AG04449 (cell line): ENCODE measurements at regions not wholly inside any gene's neighbourhood (a gene's known extent, or its start where the extent isn't known, plus 50 kb on each side); places are given as distances from the start of the nearest gene placed in this dataset.

Source experiments
- CTCF ChIA-PET: fragments of 350-600 bp; formaldehyde crosslinking; extraction: SDS; loops from one replicate; lab custom pipeline; 2021; ENCODE audit warnings: antibody characterized with exemption; lab: Yijun Ruan, JAX
- POLR2A ChIA-PET: fragments of 400-600, 350-600 bp; formaldehyde crosslinking; extraction: SDS; loops from one replicate; lab custom pipeline; 2020; ENCODE audit warnings: antibody characterized with exemption, inconsistent platforms; lab: Yijun Ruan, JAX
- DNase-seq: peaks from one replicate; pipeline ENCODE4 v3.0.0-alpha.2; 2010; ENCODE audit warnings: low read depth, low spot score
- H3K4me3 ChIP-seq: 2 replicates; pipeline ENCODE4 v1.5.1; 2011; ENCODE audit warnings: low read depth, mild to moderate bottlenecking, control low read depth, low read length
- CTCF ChIP-seq: IDR thresholded peaks from one replicate; pipeline ENCODE4 v1.5.1; 2011; ENCODE audit warnings: mild to moderate bottlenecking, moderate library complexity, low read length, control low read depth, inconsistent platforms; ENCODE audit not compliant: insufficient read depth; ENCODE audit errors: missing control alignments

GRCh38 chr20:63102721-63103375 is 96.1 kb upstream of the BHLHE23 start:
- CTCF ChIA-PET: no interaction called here
- POLR2A ChIA-PET: no interaction called here
- peak overlapping the region; percentile 63 for H3K4me3 ChIP-seq
- no peak for DNase-seq
- TF ChIP-seq CTCF: no peak

DNA sequence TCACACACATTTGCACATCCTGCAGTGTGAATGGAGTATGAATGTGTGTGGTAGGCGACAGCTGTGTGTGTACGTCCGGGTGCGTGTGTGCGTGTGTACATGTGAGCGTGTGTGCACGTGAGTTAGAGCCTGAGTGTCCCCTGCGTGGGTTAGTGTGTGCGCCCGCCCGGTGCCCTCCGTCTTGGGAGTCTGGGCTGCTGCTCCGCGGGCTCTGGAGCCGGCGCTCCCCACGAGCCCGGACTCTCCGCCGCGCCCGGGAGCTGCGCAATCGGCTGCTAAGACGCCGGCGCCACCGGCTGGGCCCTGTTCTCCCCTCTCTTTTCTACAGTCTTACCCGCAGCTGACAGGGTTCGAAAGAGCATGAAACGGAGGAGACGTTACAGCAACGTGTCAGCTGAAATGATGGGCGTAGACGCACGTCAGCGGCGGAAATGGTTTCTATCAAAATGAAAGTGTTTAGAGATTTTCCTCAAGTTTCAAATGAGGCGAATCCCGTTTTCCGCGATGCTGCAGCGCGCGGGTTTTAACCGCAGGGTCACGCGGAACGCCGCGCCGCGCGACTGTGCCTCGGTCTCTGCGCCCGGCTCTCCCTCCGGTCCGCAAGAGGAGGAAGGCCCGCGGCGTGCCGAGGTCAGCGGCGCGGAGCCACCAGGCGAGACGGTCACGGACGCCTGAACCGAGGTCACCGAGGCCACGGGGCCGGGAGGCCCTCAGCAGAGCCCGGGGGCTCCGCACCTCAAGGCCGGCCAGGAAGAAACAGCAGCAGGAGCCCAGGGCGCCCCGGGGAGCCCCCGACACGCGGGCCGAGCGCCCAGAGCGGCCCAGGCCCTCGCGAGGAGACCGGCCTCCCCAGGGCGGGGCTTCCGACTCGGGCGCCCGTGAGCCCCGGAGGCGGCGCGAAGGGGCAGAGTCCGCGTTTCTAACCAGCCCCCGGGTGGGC is 95.3 kb upstream of the BHLHE23 start:
- ChIA-PET POLR2A (no interaction called here), CTCF (no interaction called here)
- no peak for DNase-seq
- no peak for TF ChIP-seq CTCF
- H3K4me3 ChIP-seq: peak overlapping the region; percentile 63

DNA sequence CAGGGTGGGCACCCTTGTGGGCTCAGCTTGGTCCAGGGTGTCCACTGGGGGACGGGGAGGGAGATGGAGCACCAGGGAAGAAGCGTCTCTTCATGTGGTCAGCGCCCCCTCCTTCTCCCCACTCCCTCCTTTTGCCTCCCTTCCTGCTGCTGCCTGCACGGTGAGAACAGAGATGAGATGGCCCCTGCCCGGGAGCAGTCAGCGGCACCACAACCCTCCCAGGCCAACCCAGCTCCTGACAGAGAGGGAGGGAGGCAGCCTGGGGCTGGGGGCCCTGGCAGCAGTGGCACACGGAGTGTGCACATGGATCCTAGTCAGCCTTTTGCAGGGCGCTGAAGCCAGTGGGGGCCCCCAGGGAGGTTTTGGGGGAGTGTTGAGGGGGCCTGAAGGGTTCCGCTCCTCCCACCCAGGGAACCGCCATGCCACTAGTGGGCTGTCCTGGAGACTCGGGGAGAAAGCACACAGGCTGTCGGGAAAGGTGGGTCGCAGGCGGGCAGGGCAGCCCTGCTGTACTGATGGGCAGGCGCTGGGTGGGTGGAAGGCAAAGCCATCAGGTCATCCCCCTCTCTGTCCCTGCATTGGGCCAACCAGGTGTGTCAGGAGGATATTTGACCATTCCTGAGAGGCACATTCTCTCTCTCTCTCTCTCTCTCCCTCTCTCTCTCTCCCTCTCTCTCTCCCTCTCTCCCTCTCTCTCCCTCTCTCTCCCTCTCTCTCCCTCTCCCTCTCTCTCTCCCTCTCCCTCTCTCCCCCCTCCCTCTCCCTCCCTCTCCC is 94.3 kb upstream of the BHLHE23 start:
- ChIA-PET POLR2A (no interaction called here), CTCF (no interaction called here)
- no peak overlapping the region for H3K4me3 ChIP-seq
- TF ChIP-seq CTCF: no peak
- DNase-seq: no peak

DNA sequence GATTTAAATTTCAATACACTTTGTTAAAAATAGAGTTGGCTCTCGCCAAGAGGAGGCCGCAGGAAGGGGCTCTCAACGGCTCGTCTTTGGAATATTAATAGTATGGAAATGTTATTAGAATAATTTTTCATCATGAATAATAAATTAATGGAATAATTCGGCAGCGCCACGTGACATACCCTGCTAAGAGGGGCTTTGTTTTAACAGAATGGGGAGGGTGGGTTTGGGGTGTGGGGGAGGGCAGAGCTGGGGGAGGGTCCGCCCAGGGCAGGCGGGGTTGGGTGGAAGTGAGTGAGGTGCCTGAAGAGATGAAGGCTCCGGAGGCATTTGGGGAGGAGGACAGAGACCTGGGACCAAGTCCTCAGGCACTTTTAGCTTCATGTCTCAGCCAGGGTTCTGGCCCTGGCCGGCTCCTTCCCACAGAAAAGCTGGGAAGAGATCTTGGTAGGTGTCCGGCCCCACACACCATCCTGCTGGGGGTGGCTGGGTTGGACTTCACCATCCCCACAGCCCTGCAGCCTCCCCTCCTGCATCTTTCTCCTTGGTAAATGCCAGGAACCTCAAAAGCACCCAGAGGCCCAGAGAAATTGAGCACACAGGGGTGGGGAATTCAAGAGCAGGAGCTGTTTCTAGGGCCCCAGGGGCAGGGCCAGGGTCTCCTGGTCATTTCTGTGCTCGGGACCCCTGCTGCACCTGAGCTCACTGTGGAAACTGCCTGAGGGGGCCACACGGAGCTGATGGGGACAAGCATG is 93.6 kb upstream of the BHLHE23 start:
- H3K4me3 ChIP-seq: no peak overlapping the region
- CTCF ChIA-PET: no interaction called here
- no peak for TF ChIP-seq CTCF
- POLR2A ChIA-PET: no interaction called here
- DNase-seq: no peak

DNA sequence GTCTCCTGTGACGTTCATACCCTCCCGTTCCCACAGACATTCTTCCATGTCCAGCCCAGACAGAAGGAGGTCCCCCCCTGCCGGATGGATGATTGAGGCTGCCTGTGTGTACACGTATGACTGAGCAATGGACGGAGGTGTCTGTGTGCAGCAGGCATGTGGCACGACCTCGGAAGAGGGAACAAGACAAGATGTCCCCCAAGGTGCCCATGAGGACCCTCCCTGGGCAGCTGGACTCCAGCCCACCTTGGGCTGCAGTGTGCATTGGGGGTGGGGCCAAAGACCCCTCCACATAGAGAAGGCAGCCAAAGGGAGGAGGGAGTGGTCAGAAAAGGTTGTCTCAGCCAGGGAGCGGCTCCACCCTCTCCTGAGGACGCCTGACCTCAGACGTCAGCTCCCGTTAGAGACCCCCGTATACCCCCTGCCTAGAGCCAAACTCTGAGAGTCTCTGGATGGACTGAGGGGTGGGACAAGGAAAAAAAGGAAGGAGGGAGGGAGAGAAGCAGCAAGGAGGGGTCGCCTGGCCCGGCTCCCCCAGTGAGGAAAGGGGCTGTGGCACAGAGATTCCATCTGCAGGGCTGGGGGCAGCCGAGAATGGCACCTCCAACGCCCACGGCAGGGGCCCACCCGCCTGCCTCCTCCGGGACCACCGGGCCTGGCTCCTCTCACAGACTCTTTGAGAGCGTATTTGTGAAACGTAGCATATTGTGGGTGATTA is 92.9 kb upstream of the BHLHE23 start:
- H3K4me3 ChIP-seq: no peak overlapping the region
- no peak for DNase-seq
- ChIA-PET CTCF (no interaction called here), POLR2A (no interaction called here)
- TF ChIP-seq CTCF: no peak
